Activated naive CD4-positive, alpha-beta T cell treated with anti-CD3 and anti-CD28 coated beads, Interleukin-2, amount 50 U/mL, for 72 hours (primary cell): ENCODE measurements at regions not wholly inside any gene's neighbourhood (a gene's known extent, or its start where the extent isn't known, plus 50 kb on each side); places are given as distances from the start of the nearest gene placed in this dataset.

Experiments
- ATAC-seq, 2 donors: fragments of 150-1000 bp; cut with Tn5 transposase; 2 replicates each; pipeline ENCODE4 v1.10.0; 2021; ENCODE audit warnings: mild to moderate bottlenecking in 2 of 2, moderate library complexity in 2 of 2
- DNase-seq, 2 donors: peaks; one replicate each; pipeline ENCODE4 v3.0.0; 2021 to 2022; ENCODE audit warnings: low spot score in 2 of 2
- H3K27ac Mint-ChIP-seq, 2 donors: one replicate each; pipeline ENCODE4 v1.8.0; 2022; ENCODE audit warnings: mild to moderate bottlenecking in 2 of 2, mixed read lengths in 2 of 2
- H3K36me3 Mint-ChIP-seq, 2 donors: one replicate each; pipeline ENCODE4 v1.8.0; 2022; ENCODE audit warnings: mixed read lengths in 2 of 2
- H3K9me3 Mint-ChIP-seq, 2 donors: one replicate each; pipeline ENCODE4 v1.8.0; 2022; ENCODE audit warnings: mixed read lengths in 2 of 2

- ATAC-seq: no peak
- H3K9me3 Mint-ChIP-seq: no peaks in the 10 kb centered on the region
Observed at GRCh38 chr10:121096617-121097431, 245.7 kb downstream of the WDR11 start.

GRCh38 chr10:121098211-121098610, 247.0 kb downstream of the WDR11 start:
- H3K9me3 Mint-ChIP-seq: no peaks in the 10 kb centered on the region
- H3K36me3 Mint-ChIP-seq: no peaks in the 10 kb centered on the region
- ATAC-seq (no peak), DNase-seq (no peak)
- no peak overlapping the region for H3K27ac Mint-ChIP-seq

More at GRCh38 chr10:121096617-121097431, 245.7 kb downstream of the WDR11 start:
- DNase-seq: no peak
- no peaks in the 10 kb centered on the region for H3K36me3 Mint-ChIP-seq
- no peak overlapping the region for H3K27ac Mint-ChIP-seq

GRCh38 chr10:121098751-121099150, 247.6 kb downstream of the WDR11 start:
- Mint-ChIP-seq H3K9me3 (no peaks in the 10 kb centered on the region), H3K27ac (no peak overlapping the region), H3K36me3 (no peaks in the 10 kb centered on the region)
- ATAC-seq: no peak
- no peak for DNase-seq

GRCh38 chr10:121099181-121099580, 248.0 kb downstream of the WDR11 start:
- Mint-ChIP-seq H3K36me3 (no peaks in the 10 kb centered on the region), H3K9me3 (no peaks in the 10 kb centered on the region), H3K27ac (no peak overlapping the region)
- DNase-seq (no peak), ATAC-seq (no peak)

- DNase-seq: no peak
- no peaks in the 10 kb centered on the region for H3K36me3 Mint-ChIP-seq
- no peaks in the 10 kb centered on the region for H3K9me3 Mint-ChIP-seq
- no peak overlapping the region for H3K27ac Mint-ChIP-seq
- ATAC-seq: no peak
Observed at GRCh38 chr10:121099592-121099991, 248.4 kb downstream of the WDR11 start.

GRCh38 chr10:121101561-121101960, 250.4 kb downstream of the WDR11 start:
- DNase-seq: no peak
- no peak for ATAC-seq
- Mint-ChIP-seq H3K36me3 (no peaks in the 10 kb centered on the region), H3K9me3 (no peaks in the 10 kb centered on the region), H3K27ac (no peak overlapping the region)

GRCh38 chr10:121102706-121103105, 251.5 kb downstream of the WDR11 start:
- DNase-seq (no peak), ATAC-seq (no peak)
- Mint-ChIP-seq H3K36me3 (no peaks in the 10 kb centered on the region), H3K9me3 (no peaks in the 10 kb centered on the region), H3K27ac (no peak overlapping the region)

- no peaks in the 10 kb centered on the region for H3K36me3 Mint-ChIP-seq
- H3K27ac Mint-ChIP-seq: no peak overlapping the region
- no peaks in the 10 kb centered on the region for H3K9me3 Mint-ChIP-seq
- ATAC-seq (no peak), DNase-seq (no peak)
Observed at GRCh38 chr10:121104476-121105111, 253.4 kb downstream of the WDR11 start.

GRCh38 chr10:121106611-121107010, 255.4 kb downstream of the WDR11 start:
- Mint-ChIP-seq H3K27ac (no peak overlapping the region), H3K36me3 (no peaks in the 10 kb centered on the region), H3K9me3 (no peaks in the 10 kb centered on the region)
- DNase-seq (no peak), ATAC-seq (no peak)

GRCh38 chr10:121108051-121108450, 256.9 kb downstream of the WDR11 start:
- Mint-ChIP-seq H3K27ac (no peak overlapping the region), H3K9me3 (no peaks in the 10 kb centered on the region), H3K36me3 (no peaks in the 10 kb centered on the region)
- DNase-seq (no peak), ATAC-seq (no peak)

GRCh38 chr10:121110369-121110768, 259.2 kb downstream of the WDR11 start:
- ATAC-seq (no peak), DNase-seq (no peak)
- no peak overlapping the region for H3K27ac Mint-ChIP-seq
- H3K9me3 Mint-ChIP-seq: peaks cover under 1 to 4% of the 10 kb centered on the region in 2 donors
- H3K36me3 Mint-ChIP-seq: no peaks in the 10 kb centered on the region

GRCh38 chr10:121112136-121112535, 261.0 kb downstream of the WDR11 start:
- ATAC-seq: no peak
- DNase-seq: no peak
- H3K9me3 Mint-ChIP-seq: peaks cover 6 to 9% of the 10 kb centered on the region in 2 donors
- H3K27ac Mint-ChIP-seq: no peak overlapping the region
- no peaks in the 10 kb centered on the region for H3K36me3 Mint-ChIP-seq

- no peak for DNase-seq
- H3K9me3 Mint-ChIP-seq: peaks cover 8 to 11% of the 10 kb centered on the region in 2 donors
- H3K27ac Mint-ChIP-seq: peak overlapping the region in 1 of 2 donors; percentile 72
- no peak for ATAC-seq
- H3K36me3 Mint-ChIP-seq: no peaks in the 10 kb centered on the region
Observed at GRCh38 chr10:121112579-121113384, 261.6 kb downstream of the WDR11 start.

- H3K27ac Mint-ChIP-seq: no peak overlapping the region
- H3K36me3 Mint-ChIP-seq: no peaks in the 10 kb centered on the region
- H3K9me3 Mint-ChIP-seq: peaks cover 8 to 11% of the 10 kb centered on the region in 2 donors
- DNase-seq (no peak), ATAC-seq (no peak)
Observed at GRCh38 chr10:121113385-121113696, 262.2 kb downstream of the WDR11 start.

GRCh38 chr10:121113911-121114310, 262.7 kb downstream of the WDR11 start:
- no peak for DNase-seq
- Mint-ChIP-seq H3K36me3 (no peaks in the 10 kb centered on the region), H3K9me3 (peaks cover 8 to 11% of the 10 kb centered on the region in 2 donors), H3K27ac (no peak overlapping the region)
- ATAC-seq: no peak

GRCh38 chr10:121115154-121115553, 264.0 kb downstream of the WDR11 start:
- H3K9me3 Mint-ChIP-seq: peaks cover 8 to 11% of the 10 kb centered on the region in 2 donors
- no peaks in the 10 kb centered on the region for H3K36me3 Mint-ChIP-seq
- no peak for ATAC-seq
- H3K27ac Mint-ChIP-seq: no peak overlapping the region
- no peak for DNase-seq

GRCh38 chr10:121121462-121121861, 270.3 kb downstream of the WDR11 start:
- Mint-ChIP-seq H3K27ac (no peak overlapping the region), H3K9me3 (peaks cover 8 to 13% of the 10 kb centered on the region in 2 donors), H3K36me3 (no peaks in the 10 kb centered on the region)
- no peak for DNase-seq
- no peak for ATAC-seq
